Thyroid gland (tissue), 4 donors: ENCODE measurements at regions not wholly inside any gene's neighbourhood (a gene's known extent, or its start where the extent isn't known, plus 50 kb on each side); places are given as distances from the start of the nearest gene placed in this dataset.

ENCODE experiments used
- POLR2A ChIP-seq, 2 donors: fragments of 450-650 bp; IDR thresholded peaks; one replicate each; pipeline ENCODE4 v1.6.1; 2017; ENCODE audit warnings: antibody characterized with exemption in 2 of 2, mild to moderate bottlenecking in 2 of 2, moderate library complexity in 1 of 2
- TF ChIP-seq, protein P1 (sequence below), 6 experiments: fragments of 200-600 bp in 3 of 6; fragments of 450-650 bp in 3 of 6; sonication (generic) in 3 of 6; IDR thresholded peaks; one replicate each; pipeline ENCODE4 v1.5.1; 2016 to 2019; ENCODE audit warnings: antibody characterized with exemption in 6 of 6, mild to moderate bottlenecking in 2 of 6, inconsistent platforms in 1 of 6, moderate library complexity in 1 of 6

- no peak for TF ChIP-seq POLR2A (IDR thresholded peaks at IDR 0.05)
- TF ChIP-seq, protein P1, sequence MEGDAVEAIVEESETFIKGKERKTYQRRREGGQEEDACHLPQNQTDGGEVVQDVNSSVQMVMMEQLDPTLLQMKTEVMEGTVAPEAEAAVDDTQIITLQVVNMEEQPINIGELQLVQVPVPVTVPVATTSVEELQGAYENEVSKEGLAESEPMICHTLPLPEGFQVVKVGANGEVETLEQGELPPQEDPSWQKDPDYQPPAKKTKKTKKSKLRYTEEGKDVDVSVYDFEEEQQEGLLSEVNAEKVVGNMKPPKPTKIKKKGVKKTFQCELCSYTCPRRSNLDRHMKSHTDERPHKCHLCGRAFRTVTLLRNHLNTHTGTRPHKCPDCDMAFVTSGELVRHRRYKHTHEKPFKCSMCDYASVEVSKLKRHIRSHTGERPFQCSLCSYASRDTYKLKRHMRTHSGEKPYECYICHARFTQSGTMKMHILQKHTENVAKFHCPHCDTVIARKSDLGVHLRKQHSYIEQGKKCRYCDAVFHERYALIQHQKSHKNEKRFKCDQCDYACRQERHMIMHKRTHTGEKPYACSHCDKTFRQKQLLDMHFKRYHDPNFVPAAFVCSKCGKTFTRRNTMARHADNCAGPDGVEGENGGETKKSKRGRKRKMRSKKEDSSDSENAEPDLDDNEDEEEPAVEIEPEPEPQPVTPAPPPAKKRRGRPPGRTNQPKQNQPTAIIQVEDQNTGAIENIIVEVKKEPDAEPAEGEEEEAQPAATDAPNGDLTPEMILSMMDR (IDR thresholded peaks at IDR 0.05) = no peak
These were observed 58.4 kb downstream of the OR2K2 start for GRCh38 chr9:111271481-111272080.
